NOMO-1 (cell line): ENCODE measurements at regions not wholly inside any gene's neighbourhood (a gene's known extent, or its start where the extent isn't known, plus 50 kb on each side); places are given as distances from the start of the nearest gene placed in this dataset.

ENCODE experiments used
- DNase-seq, 2 experiments: peaks; one replicate each; lab custom pipeline; 2025; ENCODE audit not compliant: unreplicated experiment in 2 of 2; lab: John Stamatoyannopoulos, UW

- DNase-seq = no peak
These were observed 275.8 kb downstream of the FIGN start for GRCh38 chr2:163459986-163460385.

GRCh38 chr2:163456953-163457743 lies 278.7 kb downstream of the FIGN start:
- DNase-seq = no peak

- no peak for DNase-seq
These were observed 280.0 kb downstream of the FIGN start for GRCh38 chr2:163455815-163456214.

GRCh38 chr2:163453920-163454319 lies 281.9 kb downstream of the FIGN start:
- no peak for DNase-seq

- DNase-seq = no peak
These were observed 294.2 kb downstream of the FIGN start for GRCh38 chr2:163441603-163442002.

GRCh38 chr2:163436963-163437362 lies 298.8 kb downstream of the FIGN start:
- DNase-seq = no peak

- DNase-seq = no peak
These were observed 307.6 kb downstream of the FIGN start for GRCh38 chr2:163428187-163428586.

GRCh38 chr2:163420604-163421003 lies 315.2 kb downstream of the FIGN start:
- no peak for DNase-seq

- DNase-seq = no peak
These were observed 316.6 kb downstream of the FIGN start for GRCh38 chr2:163419000-163419830.

GRCh38 chr2:163417596-163418337 lies 318.0 kb downstream of the FIGN start:
- peak in 1 of 2 experiments; percentile 18 for DNase-seq

GRCh38 chr2:163414121-163414520 lies 321.7 kb downstream of the FIGN start:
- no peak for DNase-seq

- no peak for DNase-seq
These were observed 328.5 kb downstream of the FIGN start for GRCh38 chr2:163407296-163407695.

- DNase-seq = no peak
These were observed 330.5 kb downstream of the FIGN start for GRCh38 chr2:163405298-163405697.

- no peak for DNase-seq
These were observed 334.3 kb downstream of the FIGN start for GRCh38 chr2:163401481-163401880.

- DNase-seq = peak in 1 of 2 experiments; percentile 53
These were observed 338.4 kb downstream of the FIGN start for GRCh38 chr2:163397451-163397850.

- DNase-seq = no peak
These were observed 340.2 kb downstream of the FIGN start for GRCh38 chr2:163395602-163396001.

GRCh38 chr2:163389838-163390237 lies 346.0 kb downstream of the FIGN start:
- no peak for DNase-seq

GRCh38 chr2:163375472-163375871 lies 360.3 kb downstream of the FIGN start:
- no peak for DNase-seq

GRCh38 chr2:163375070-163375469 lies 360.7 kb downstream of the FIGN start:
- DNase-seq = no peak

GRCh38 chr2:163374282-163374681 lies 361.5 kb downstream of the FIGN start:
- no peak for DNase-seq

GRCh38 chr2:163373496-163373895 lies 362.3 kb downstream of the FIGN start:
- peak in 1 of 2 experiments; percentile 1 for DNase-seq
